Testis (tissue), 2 donors: ENCODE measurements at regions not wholly inside any gene's neighbourhood (a gene's known extent, or its start where the extent isn't known, plus 50 kb on each side); places are given as distances from the start of the nearest gene placed in this dataset.

Experiments used
- DNase-seq: peaks from one replicate; pipeline ENCODE4 v3.0.0-alpha.2; 2019
- H3K27ac ChIP-seq, 2 donors: fragments of 200-600 bp; sonication (generic); one replicate each; pipeline ENCODE4 v1.5.1; 2019
- H3K27me3 ChIP-seq: fragments of 200-600 bp; sonication (generic); one replicate; pipeline ENCODE4 v1.5.1; 2019
- H3K36me3 ChIP-seq: fragments of 200-600 bp; sonication (generic); one replicate; pipeline ENCODE4 v1.5.1; 2017; ENCODE audit warnings: low read depth; ENCODE audit errors: missing control alignments
- H3K4me1 ChIP-seq: fragments of 200-600 bp; sonication (generic); one replicate; pipeline ENCODE4 v1.5.1; 2019
- H3K4me3 ChIP-seq, 2 donors: fragments of 200-600 bp; sonication (generic); one replicate each; pipeline ENCODE4 v1.5.1; 2017 to 2019
- H3K9me3 ChIP-seq: fragments of 200-600 bp; sonication (generic); one replicate; pipeline ENCODE4 v1.5.1; 2017
- POLR2A ChIP-seq: fragments of 450-650 bp; IDR thresholded peaks from one replicate; pipeline ENCODE4 v1.6.1; 2017; ENCODE audit warnings: antibody characterized with exemption, mild to moderate bottlenecking, moderate library complexity
- WGBS, 2 donors: methylation state at CpG; one replicate each; pipeline ENCODE4 v1.1.5; 2018; 5-methylcytosine and 5-hydroxymethylcytosine counted together
- intact Hi-C: fragments of 100-400 bp; cut with DNase I; formaldehyde crosslinking; loops from one replicate; pipeline ENCODE4 v1.15.1; 2023; ENCODE audit warnings: low total_unique reads
- TF ChIP-seq, protein P1 (sequence below), 3 experiments: fragments of 450-650 bp in 2 of 3; fragments of 200-600 bp in 1 of 3; sonication (generic) in 1 of 3; IDR thresholded peaks; one replicate each; pipeline ENCODE4 v1.5.1; 2016 to 2019; ENCODE audit warnings: antibody characterized with exemption in 3 of 3, mild to moderate bottlenecking in 2 of 3, moderate library complexity in 1 of 3

DNA sequence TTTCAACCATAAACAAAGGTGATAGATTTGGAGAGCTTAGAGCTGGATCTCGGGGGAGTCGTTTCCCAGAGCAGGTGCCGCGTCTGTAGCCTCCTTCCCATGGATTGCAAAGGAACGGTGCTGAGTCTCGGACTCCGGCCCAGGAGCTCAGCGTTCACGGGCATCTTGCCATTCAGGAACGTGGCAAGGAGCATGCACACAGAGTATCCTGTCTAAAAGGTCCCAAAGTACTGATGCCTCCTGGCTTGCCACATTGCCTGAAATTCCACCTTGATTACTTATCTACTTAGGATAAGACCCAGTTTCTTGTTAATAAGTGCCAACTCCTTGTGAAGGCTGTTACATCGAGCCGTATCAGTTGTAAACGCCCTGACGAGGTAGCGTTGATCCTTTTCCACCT is 197.8 kb upstream of the MYT1L start:
- Histone ChIP-seq H3K36me3 (no peaks in the 10 kb centered on the region), H3K27me3 (no peaks in the 10 kb centered on the region), H3K27ac (no peak overlapping the region), H3K9me3 (no peaks in the 10 kb centered on the region), H3K4me1 (no peaks in the 10 kb centered on the region), H3K4me3 (no peak overlapping the region)
- DNase-seq, result no peak
- intact Hi-C loops, result no loop called here
- TF ChIP-seq, protein P1, sequence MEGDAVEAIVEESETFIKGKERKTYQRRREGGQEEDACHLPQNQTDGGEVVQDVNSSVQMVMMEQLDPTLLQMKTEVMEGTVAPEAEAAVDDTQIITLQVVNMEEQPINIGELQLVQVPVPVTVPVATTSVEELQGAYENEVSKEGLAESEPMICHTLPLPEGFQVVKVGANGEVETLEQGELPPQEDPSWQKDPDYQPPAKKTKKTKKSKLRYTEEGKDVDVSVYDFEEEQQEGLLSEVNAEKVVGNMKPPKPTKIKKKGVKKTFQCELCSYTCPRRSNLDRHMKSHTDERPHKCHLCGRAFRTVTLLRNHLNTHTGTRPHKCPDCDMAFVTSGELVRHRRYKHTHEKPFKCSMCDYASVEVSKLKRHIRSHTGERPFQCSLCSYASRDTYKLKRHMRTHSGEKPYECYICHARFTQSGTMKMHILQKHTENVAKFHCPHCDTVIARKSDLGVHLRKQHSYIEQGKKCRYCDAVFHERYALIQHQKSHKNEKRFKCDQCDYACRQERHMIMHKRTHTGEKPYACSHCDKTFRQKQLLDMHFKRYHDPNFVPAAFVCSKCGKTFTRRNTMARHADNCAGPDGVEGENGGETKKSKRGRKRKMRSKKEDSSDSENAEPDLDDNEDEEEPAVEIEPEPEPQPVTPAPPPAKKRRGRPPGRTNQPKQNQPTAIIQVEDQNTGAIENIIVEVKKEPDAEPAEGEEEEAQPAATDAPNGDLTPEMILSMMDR (IDR thresholded peaks at IDR 0.05), result no peak
- no peak for TF ChIP-seq POLR2A
- 85 to 90% methylated on average over 15 of the region's 15 CpGs for WGBS, 2 donors

DNA sequence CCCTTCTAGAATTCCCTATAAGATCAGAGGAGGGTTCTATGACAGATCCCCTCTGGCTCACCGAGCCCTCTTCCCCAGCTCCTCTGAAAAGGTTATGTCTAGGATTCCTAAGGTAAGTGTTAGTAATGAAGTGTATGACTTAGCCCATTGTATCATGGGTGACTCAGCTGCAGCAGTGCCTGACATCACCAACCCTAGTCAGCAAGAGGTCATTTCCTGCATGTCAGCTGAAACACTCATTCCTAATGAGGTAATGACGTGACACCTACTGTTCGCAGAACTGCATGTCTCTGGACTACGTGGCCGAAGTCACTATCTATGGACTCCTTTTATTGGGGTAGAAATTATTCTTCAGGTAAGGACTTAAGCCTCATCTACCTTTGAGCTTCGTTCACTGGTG is 196.1 kb upstream of the MYT1L start:
- H3K4me1 ChIP-seq, result no peaks in the 10 kb centered on the region

DNA sequence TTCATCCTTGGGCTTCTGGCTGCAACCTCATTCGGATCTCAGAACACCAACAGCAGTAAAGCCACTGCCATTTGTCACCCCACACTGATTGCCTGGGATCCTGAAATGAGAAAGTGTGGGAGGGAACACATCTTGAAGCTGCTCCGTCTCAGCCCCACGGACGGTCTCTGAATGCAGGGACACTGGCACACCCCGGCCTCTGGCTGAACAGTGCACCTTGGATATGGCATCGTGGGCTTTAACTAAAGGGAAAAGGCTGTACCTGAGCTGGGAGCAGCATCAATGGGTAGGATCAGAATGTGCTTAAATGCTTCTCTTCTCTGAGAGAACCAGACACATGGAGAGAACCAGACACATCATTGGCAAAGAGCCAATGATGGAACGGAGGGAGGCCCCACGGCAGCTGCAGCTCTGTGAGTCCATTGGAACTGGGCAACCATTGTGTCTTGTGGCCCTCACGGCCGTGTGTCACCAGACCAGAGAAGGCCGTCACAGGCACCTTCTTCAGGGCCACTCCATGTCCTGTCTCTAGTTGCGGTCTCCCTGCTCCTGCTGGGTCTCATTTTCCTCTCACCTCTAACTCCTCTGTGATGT is 193.4 kb upstream of the MYT1L start:
- 60 to 61% methylated on average over 11 to 12 of the region's 12 CpGs for WGBS, 2 donors
- H3K36me3 ChIP-seq, result no peaks in the 10 kb centered on the region

More for the DNA sequence above, 196.1 kb upstream of the MYT1L start:
- Histone ChIP-seq H3K36me3 (no peaks in the 10 kb centered on the region), H3K27ac (no peak overlapping the region), H3K9me3 (no peaks in the 10 kb centered on the region), H3K27me3 (no peaks in the 10 kb centered on the region), H3K4me3 (no peak overlapping the region)
- intact Hi-C loops, result no loop called here
- DNase-seq, result no peak
- TF ChIP-seq, protein P1 (IDR thresholded peaks at IDR 0.05), result no peak
- TF ChIP-seq POLR2A, result no peak
- 90 to 92% methylated on average over 6 of the region's 6 CpGs for WGBS, 2 donors

DNA sequence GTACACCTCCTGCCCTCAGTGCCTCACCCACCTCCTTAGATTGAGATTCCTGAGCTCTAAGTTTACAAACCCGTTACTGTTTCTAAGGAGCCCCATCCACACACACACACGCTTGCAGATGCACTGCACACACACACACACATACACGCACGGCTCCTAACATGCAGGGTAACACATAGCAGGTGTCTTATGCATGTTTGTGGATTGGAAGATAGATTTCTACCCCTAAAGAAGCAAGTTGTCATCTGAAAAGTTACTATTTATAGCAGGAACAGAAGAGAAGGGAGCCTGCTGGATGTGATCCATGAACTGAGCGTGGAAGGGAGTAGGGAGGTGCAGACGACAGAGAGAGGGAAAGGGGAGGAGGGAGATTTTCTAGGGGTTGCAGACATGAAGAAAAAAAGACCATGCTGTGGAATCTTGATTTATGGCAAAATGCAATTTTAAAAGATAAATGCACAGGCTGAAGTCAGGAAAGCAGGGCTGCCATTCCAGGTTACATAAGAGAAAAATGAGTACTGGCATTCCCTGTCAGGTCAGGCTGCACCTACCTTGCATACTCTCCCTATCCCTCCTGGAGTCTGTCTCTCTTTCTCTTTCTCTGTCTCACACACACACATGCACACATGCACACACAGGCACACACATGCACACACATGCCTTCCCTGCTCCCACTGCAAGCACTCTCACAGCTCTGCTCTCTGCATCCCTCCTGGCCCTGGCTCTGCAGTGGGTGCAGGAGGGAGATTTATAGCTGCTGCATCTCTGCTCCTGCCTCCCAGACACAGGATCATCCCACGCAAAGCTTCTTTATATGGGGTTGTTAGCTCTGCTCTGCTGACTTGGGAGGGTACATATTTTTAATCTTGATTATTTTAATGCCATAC is 192.6 kb upstream of the MYT1L start:
- no peaks in the 10 kb centered on the region for H3K9me3 ChIP-seq
- intact Hi-C loops, result no loop called here
- H3K4me1 ChIP-seq, result no peaks in the 10 kb centered on the region
- no peak for DNase-seq
- WGBS, 2 donors, result 54 to 57% methylated on average over 7 of the region's 7 CpGs
- no peak overlapping the region for H3K27ac ChIP-seq
- no peak overlapping the region for H3K4me3 ChIP-seq
- no peak for TF ChIP-seq POLR2A
- TF ChIP-seq, protein P1 (IDR thresholded peaks at IDR 0.05), result no peak
- no peaks in the 10 kb centered on the region for H3K36me3 ChIP-seq
- no peaks in the 10 kb centered on the region for H3K27me3 ChIP-seq

More for the DNA sequence above, 193.4 kb upstream of the MYT1L start:
- no peaks in the 10 kb centered on the region for H3K4me1 ChIP-seq
- no peak overlapping the region for H3K27ac ChIP-seq
- no peaks in the 10 kb centered on the region for H3K27me3 ChIP-seq
- no peak overlapping the region for H3K4me3 ChIP-seq
- TF ChIP-seq, protein P1 (IDR thresholded peaks at IDR 0.05), result no peak
- TF ChIP-seq POLR2A, result no peak
- H3K9me3 ChIP-seq, result no peaks in the 10 kb centered on the region
- intact Hi-C loops, result no loop called here
- no peak for DNase-seq
